ENCODE measurements at regions not wholly inside any gene's neighbourhood (a gene's known extent, or its start where the extent isn't known, plus 50 kb on each side); places are given as distances from the start of the nearest gene placed in this dataset.

DNA sequence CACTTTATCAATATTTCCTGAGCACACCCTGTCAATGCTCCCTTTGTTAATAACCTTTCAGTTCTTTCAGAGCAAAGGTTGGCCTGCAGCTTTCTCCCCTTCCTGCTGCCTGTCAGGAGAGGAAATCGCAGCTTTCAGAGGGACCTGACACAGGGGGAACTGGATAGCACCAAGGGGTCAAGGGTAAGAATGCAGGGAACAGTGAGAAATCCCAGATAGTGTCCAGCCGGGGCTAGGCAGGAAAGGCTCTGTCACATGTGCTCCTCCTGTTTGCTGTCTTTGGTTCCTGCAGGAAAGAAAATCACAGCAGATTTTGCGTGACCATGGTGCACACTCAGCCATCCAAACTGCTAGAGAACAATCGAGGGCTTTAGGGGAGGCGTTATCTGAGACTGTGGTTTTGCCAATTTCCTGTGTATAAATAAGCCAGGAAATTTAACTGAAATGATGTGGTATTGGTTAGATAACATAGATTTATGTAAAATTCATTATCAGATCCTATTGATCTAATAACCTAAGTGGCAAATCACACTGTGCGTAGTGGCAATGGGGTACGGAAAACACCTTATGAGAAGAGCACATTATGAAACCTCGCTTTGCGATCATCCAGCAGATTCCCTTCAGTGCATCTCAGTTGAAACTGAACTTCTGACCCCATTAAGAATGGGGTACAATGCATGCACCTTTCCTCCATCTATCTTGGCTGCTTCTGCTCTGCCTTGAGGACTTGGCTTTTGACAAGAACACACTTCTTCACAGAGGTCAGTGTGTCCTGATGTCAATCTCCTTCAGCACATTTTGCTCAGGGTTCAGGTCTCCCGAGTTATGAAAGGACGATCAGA lies 178.0 kb downstream of the ICOS start:
- ATAC-seq, result peak; percentile 73

More for the DNA sequence above, 178.0 kb downstream of the ICOS start:
- H3K36me3 ChIP-seq (replicated peaks in 1 of 2; ENCODE audit: control insufficient read depth in 1 of 2, insufficient read depth in 2 of 2, low read length in 2 of 2), result no peaks in the 10 kb centered on the region
- ChIA-PET CTCF (ENCODE audit: low intra/inter-chr PET ratio, low total read pairs) (no interaction called here), POLR2A (no interaction called here)
- H3K27ac ChIP-seq (ENCODE audit: extremely low read length, insufficient read depth, low read length), result no peak overlapping the region
- no peak overlapping the region for H3K9ac ChIP-seq (ENCODE audit: insufficient read depth, low read depth, low read length)
- H3K27me3 ChIP-seq (ENCODE audit: control insufficient read depth in 1 of 2, insufficient read depth in 2 of 2, low read length in 2 of 2), result peaks cover 0 to 15% of the 10 kb centered on the region in 2 experiments; a peak in 2 of 5 replicates
- no peaks in the 10 kb centered on the region for H3K9me3 ChIP-seq (ENCODE audit: low read length)
- in situ Hi-C loops (cut with HindIII; ENCODE audit: extremely low pct_ligation_motif_present, low pct_unique_long_range_greater_than_20kb) (no loop called here), intact Hi-C loops (cut with micrococcal nuclease; ENCODE audit: unreplicated experiment) (no loop called here)
- BruUV-seq (replicated peaks), result no TSS peak
- FAIRE-seq (no peak), DNase-seq (ENCODE audit: low spot score) (no peak)
- TF ChIP-seq ZNF710 (CRISPR knock-in tag; IDR thresholded peaks at IDR 0.05; ENCODE audit: borderline replicate concordance) (peak; percentile 37; the same call in 1 of the 2 replicates), FOXM1 (CRISPR knock-in tag; IDR thresholded peaks at IDR 0.05) (no peak)
- H4K20me1 ChIP-seq (ENCODE audit: insufficient read depth, low read length), result no peaks in the 10 kb centered on the region
- H2AFZ ChIP-seq (ENCODE audit: low read length), result no peak overlapping the region
- 50% methylated on average over 11 of the region's 11 CpGs for WGBS (ENCODE audit: low lambda C conversion rate)
- H3K4me3 ChIP-seq (replicated peaks in 1 of 3; ENCODE audit: insufficient read depth in 1 of 3, low read depth in 2 of 3, low read length in 3 of 3), result no peak overlapping the region
- no peak overlapping the region for H3K4me2 ChIP-seq (ENCODE audit: low read depth, low read length)
- H3K4me1 ChIP-seq (ENCODE audit: insufficient read depth, low read length), result 0 out of 2 replicates have a peak, but pooled peaks cover 7% of the 10 kb centered on the region
- H3K79me2 ChIP-seq (ENCODE audit: insufficient read depth, low read length), result no peaks in the 10 kb centered on the region
